ENCODE measurements at regions not wholly inside any gene's neighbourhood (a gene's known extent, or its start where the extent isn't known, plus 50 kb on each side); places are given as distances from the start of the nearest gene placed in this dataset.
"Not testable (repeated sequence)": the region's sequence is repeated elsewhere in the genome, so short reads cannot be mapped to it uniquely, and the experiment has no call there.

DNA sequence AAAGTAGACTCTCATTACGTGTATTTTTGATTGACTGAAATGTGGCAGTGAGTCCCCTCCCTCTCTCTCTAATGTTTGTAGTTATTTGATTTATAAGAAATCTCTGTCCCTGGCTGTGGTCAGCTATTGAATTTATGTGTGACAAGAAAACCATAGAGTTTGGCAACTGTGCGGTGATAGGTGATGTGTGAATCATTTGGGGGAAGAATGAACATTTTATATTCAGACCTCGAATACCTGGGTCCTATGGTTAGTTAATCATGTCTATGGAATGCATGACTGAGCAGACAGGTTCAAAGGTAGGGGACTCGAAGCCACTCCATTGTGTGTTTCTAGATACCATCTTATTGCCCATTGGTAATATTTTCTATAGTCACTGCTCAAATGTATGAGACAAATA, 712.1 kb downstream of the MECOM start:
- Mint-ChIP-seq H3K27me3 (ENCODE audit: low read depth) (no peaks in the 10 kb centered on the region), H3K9me3 (ENCODE audit: low read depth) (peaks cover 9% of the 10 kb centered on the region), H3K4me1 (ENCODE audit: low read depth) (no peaks in the 10 kb centered on the region)

DNA sequence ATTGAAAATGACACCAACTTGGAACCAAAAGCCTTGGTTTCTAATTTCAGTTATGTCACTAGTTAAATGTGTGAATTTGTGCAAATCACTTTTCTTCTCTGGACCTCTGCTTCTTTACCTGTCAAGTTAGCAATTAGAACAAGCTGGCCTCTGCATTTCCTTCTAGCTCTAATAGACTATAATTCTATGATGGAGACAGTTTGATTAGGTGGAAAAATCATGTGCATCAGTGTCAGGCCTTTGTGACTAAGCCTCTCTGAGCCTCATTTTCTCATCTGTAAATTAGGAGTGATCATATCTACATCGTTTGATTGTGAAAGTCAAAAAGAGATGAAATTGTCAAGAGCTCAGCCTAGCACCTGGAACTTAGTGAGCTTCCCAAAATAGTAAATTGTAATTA, 712.9 kb downstream of the MECOM start:
- no peaks in the 10 kb centered on the region for H3K4me1 Mint-ChIP-seq (ENCODE audit: low read depth)
- no peak overlapping the region for H3K27ac Mint-ChIP-seq (ENCODE audit: unreplicated experiment)
- H3K4me3 Mint-ChIP-seq (ENCODE audit: unreplicated experiment) = no peak overlapping the region
- peaks cover 9% of the 10 kb centered on the region for H3K9me3 Mint-ChIP-seq (ENCODE audit: low read depth)
- TF ChIP-seq, protein P1, sequence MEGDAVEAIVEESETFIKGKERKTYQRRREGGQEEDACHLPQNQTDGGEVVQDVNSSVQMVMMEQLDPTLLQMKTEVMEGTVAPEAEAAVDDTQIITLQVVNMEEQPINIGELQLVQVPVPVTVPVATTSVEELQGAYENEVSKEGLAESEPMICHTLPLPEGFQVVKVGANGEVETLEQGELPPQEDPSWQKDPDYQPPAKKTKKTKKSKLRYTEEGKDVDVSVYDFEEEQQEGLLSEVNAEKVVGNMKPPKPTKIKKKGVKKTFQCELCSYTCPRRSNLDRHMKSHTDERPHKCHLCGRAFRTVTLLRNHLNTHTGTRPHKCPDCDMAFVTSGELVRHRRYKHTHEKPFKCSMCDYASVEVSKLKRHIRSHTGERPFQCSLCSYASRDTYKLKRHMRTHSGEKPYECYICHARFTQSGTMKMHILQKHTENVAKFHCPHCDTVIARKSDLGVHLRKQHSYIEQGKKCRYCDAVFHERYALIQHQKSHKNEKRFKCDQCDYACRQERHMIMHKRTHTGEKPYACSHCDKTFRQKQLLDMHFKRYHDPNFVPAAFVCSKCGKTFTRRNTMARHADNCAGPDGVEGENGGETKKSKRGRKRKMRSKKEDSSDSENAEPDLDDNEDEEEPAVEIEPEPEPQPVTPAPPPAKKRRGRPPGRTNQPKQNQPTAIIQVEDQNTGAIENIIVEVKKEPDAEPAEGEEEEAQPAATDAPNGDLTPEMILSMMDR (IDR thresholded peaks at IDR 0.05) = no peak
- no peaks in the 10 kb centered on the region for H3K27me3 Mint-ChIP-seq (ENCODE audit: low read depth)
- no peak for DNase-seq (ENCODE audit: low spot score)
- H3K36me3 Mint-ChIP-seq (ENCODE audit: low read depth) = no peaks in the 10 kb centered on the region

More for the DNA sequence above, 712.1 kb downstream of the MECOM start:
- Mint-ChIP-seq H3K4me3 (ENCODE audit: unreplicated experiment) (no peak overlapping the region), H3K27ac (ENCODE audit: unreplicated experiment) (no peak overlapping the region), H3K36me3 (ENCODE audit: low read depth) (no peaks in the 10 kb centered on the region)
- DNase-seq (ENCODE audit: low spot score) = no peak
- TF ChIP-seq, protein P1 (IDR thresholded peaks at IDR 0.05) = no peak

DNA sequence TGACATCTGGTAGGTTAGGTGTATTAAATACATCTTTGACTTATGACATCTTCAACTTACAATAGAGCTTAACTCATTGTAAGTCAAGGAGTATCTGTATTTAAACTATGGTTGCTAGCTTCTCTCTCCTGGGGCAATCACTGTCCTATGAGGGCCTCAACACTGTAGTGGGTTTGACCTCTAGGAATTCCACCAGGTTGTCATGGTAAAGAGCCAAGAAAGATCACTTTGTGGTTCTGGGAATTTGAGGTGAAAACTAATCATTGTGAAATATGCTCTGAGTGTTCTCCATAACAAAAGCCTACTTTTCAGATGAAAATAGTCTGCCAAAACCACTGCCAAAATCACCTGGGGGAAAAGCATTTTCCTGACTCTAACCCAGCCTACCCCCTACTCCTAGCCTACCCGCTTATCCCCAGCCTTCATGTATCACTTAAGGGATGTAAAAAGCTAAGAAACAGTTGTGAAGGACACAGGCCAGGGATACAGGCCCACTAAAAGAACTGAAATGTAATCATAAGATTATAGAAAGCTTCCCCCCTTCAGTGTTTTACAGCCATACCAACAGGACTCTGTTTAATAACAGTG, 723.8 kb downstream of the MECOM start:
- no peak for DNase-seq (ENCODE audit: low spot score)
- H3K27me3 Mint-ChIP-seq (ENCODE audit: low read depth) = no peaks in the 10 kb centered on the region
- H3K27ac Mint-ChIP-seq (ENCODE audit: unreplicated experiment) = no peak overlapping the region
- H3K4me3 Mint-ChIP-seq (ENCODE audit: unreplicated experiment) = no peak overlapping the region
- TF ChIP-seq, protein P1 (IDR thresholded peaks at IDR 0.05) = no peak
- H3K36me3 Mint-ChIP-seq (ENCODE audit: low read depth) = no peaks in the 10 kb centered on the region
- H3K9me3 Mint-ChIP-seq (ENCODE audit: low read depth) = peaks cover 16% of the 10 kb centered on the region
- H3K4me1 Mint-ChIP-seq (ENCODE audit: low read depth) = no peaks in the 10 kb centered on the region

DNA sequence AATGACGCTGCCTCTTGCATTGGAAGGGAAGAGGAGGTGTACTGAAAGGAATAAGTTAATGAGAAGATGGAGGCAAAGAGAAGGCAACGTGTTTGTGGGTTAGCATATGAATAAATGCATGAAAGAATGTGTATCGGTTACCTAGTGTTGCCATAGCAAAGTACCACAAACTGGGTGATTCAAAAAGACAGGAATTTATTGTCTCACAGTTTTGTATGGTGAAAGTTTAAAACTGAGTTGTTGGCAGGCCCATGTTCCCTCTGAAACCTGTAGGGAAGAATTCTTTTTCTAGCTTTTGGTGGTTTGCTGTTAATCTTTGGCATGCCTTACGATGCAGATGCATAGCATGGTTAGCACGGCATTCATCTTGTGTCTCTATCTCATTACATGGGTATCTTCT, 729.9 kb downstream of the MECOM start:
- H3K36me3 Mint-ChIP-seq (ENCODE audit: low read depth) = no peaks in the 10 kb centered on the region
- no peak for DNase-seq (ENCODE audit: low spot score)
- TF ChIP-seq, protein P1 (IDR thresholded peaks at IDR 0.05) = no peak
- H3K9me3 Mint-ChIP-seq (ENCODE audit: low read depth) = peaks cover 31% of the 10 kb centered on the region
- H3K27me3 Mint-ChIP-seq (ENCODE audit: low read depth) = no peaks in the 10 kb centered on the region
- H3K4me1 Mint-ChIP-seq (ENCODE audit: low read depth) = no peaks in the 10 kb centered on the region
- H3K4me3 Mint-ChIP-seq (ENCODE audit: unreplicated experiment) = no peak overlapping the region
- no peak overlapping the region for H3K27ac Mint-ChIP-seq (ENCODE audit: unreplicated experiment)

DNA sequence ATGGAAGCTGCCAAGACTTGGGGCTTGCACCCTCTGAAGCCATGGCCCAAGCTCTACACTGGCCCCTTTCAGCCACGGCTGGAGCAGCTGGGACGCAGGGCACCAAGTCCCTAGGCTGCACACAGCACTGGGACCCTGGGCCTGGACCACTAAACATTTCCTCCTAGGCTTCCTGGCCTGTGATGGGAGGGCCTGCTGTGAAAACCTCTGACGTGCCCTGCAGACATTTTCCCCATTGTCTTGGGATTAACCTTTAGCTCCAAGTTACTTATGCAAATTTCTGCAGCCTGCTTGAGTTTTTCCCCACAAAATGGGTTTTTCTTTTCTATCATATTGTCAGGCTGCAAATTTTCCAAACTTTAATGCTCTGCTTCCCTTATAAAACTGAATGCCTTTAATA, 733.5 kb downstream of the MECOM start:
- not testable (repeated sequence) for H3K27ac Mint-ChIP-seq (ENCODE audit: unreplicated experiment); H3K36me3 Mint-ChIP-seq (ENCODE audit: low read depth); H3K27me3 Mint-ChIP-seq (ENCODE audit: low read depth); H3K4me1 Mint-ChIP-seq (ENCODE audit: low read depth); H3K4me3 Mint-ChIP-seq (ENCODE audit: unreplicated experiment); DNase-seq (ENCODE audit: low spot score)
- peaks cover 15% of the 10 kb centered on the region for H3K9me3 Mint-ChIP-seq (ENCODE audit: low read depth)

DNA sequence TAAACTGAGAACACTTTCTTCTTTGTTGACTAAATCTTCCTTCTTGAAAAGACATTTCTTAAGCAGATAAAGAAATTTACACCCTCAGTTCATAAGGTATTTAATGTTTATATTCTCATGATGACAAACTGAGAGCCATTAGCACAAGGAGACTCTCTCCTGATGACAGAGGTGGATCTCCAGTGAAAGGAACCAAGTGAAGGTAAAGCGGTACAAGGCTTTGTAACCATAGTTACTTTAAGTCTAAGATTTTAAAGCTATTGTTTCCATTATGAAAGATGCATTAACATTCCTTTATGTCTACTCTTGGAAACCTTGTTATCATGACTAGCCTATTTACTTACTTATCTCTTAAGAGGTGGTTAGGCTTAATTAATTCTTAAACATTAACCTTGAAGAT, 737.1 kb downstream of the MECOM start:
- no peaks in the 10 kb centered on the region for H3K36me3 Mint-ChIP-seq (ENCODE audit: low read depth)
- H3K4me1 Mint-ChIP-seq (ENCODE audit: low read depth) = peaks cover 3% of the 10 kb centered on the region

More for the DNA sequence above, 737.1 kb downstream of the MECOM start:
- Mint-ChIP-seq H3K27ac (ENCODE audit: unreplicated experiment) (no peak overlapping the region), H3K9me3 (ENCODE audit: low read depth) (no peaks in the 10 kb centered on the region), H3K27me3 (ENCODE audit: low read depth) (no peaks in the 10 kb centered on the region), H3K4me3 (ENCODE audit: unreplicated experiment) (no peak overlapping the region)
- TF ChIP-seq, protein P1 (IDR thresholded peaks at IDR 0.05) = no peak
- no peak for DNase-seq (ENCODE audit: low spot score)
